PC-9 (cell line): ENCODE measurements at regions not wholly inside any gene's neighbourhood (a gene's known extent, or its start where the extent isn't known, plus 50 kb on each side); places are given as distances from the start of the nearest gene placed in this dataset.

Experiments
- CTCF ChIP-seq: fragments of 200-600 bp; sonication (generic); conservative IDR thresholded peaks from 2 replicates; pipeline ENCODE4 v1.6.1; 2017; ENCODE audit warnings: mixed run types, antibody characterized with exemption, mild to moderate bottlenecking, moderate library complexity
- EZH2 ChIP-seq: fragments of 200-600 bp; sonication (generic); IDR thresholded peaks from 2 replicates; pipeline ENCODE4 v1.8.0; 2017; ENCODE audit warnings: antibody characterized with exemption, low read depth

DNA sequence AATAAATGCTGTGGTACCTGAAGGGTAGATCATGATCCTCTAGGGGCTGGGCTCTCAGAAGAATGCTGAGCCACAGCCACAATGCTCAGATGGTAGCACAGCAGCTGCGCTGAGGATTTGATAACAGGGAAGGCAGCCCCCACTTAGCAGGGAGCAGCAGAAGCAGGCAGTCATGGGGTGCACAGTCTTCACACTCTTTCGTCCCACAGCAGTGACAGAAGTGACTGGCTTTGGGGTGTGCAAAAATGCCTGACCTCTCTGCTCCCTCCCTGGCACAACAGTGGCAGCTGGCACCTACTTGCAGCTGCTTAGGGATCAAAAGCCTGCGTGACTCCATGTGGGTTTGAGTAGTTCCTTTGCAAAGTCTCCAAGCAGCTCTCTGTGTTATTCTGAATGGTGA is 1349.8 kb upstream of the RAG2 start:
- TF ChIP-seq CTCF (no peak), EZH2 (no peak)
